A549 (cell line): ENCODE measurements at regions not wholly inside any gene's neighbourhood (a gene's known extent, or its start where the extent isn't known, plus 50 kb on each side); places are given as distances from the start of the nearest gene placed in this dataset.

Experiments used
- ATAC-seq, 2 experiments: fragments of 200-7000 bp in 1 of 2; fragments of >200 bp in 1 of 2; cut with Nextera tagmentation in 1 of 2; cut with Tn5 transposase in 1 of 2; 3 replicates each; pipeline versions ENCODE4 v1.8.0 to v1.9.1; 2018 to 2020; ENCODE audit warnings: mild to moderate bottlenecking in 1 of 2, moderate library complexity in 1 of 2
- CTCF ChIA-PET: fragments of 300-600 bp; sonication (Branson Sonifier 250); formaldehyde crosslinking; extraction: SDS; loops from one replicate; lab custom pipeline; 2021; ENCODE audit warnings: antibody characterized with exemption, inconsistent platforms; lab: Yijun Ruan, JAX
- POLR2A ChIA-PET: fragments of 350-600 bp; formaldehyde crosslinking; extraction: SDS; loops from one replicate; lab custom pipeline; 2021; ENCODE audit warnings: antibody characterized with exemption, inconsistent platforms; lab: Yijun Ruan, JAX
- DNase-seq, 2 experiments: peaks; one replicate each; pipeline versions ENCODE4 v3.0.0 to v3.0.0-alpha.2; 2011 to 2016; ENCODE audit warnings: low read depth in 1 of 2, low spot score in 1 of 2
- FAIRE-seq: peaks from 2 replicates; lab custom pipeline; 2011; peaks lifted over from hg19 to GRCh38; lab: Jason Lieb, UNC
- H3K27ac ChIP-seq, 2 experiments: fragments of >200 bp; sonication (Bioruptor Twin); formaldehyde crosslinking; 3 replicates each; pipeline ENCODE4 v1.5.1; 2016 to 2017
- H3K4me1 ChIP-seq: fragments of >200 bp; sonication (Bioruptor Twin); formaldehyde crosslinking; 3 replicates; pipeline ENCODE4 v1.6.1; 2016
- H3K4me2 ChIP-seq: fragments of >200 bp; sonication (Bioruptor Twin); formaldehyde crosslinking; 3 replicates; pipeline ENCODE4 v1.6.1; 2016
- H3K4me3 ChIP-seq: fragments of >200 bp; sonication (Bioruptor Twin); formaldehyde crosslinking; 3 replicates; pipeline ENCODE4 v1.5.1; 2016
- H3K9me3 ChIP-seq: fragments of >200 bp; sonication (Bioruptor Twin); formaldehyde crosslinking; 3 replicates; pipeline ENCODE4 v1.6.1; 2016
- CEBPB ChIP-seq, 2 experiments: fragments of >200 bp in 1 of 2; sonication (Bioruptor Twin) in 1 of 2; formaldehyde crosslinking in 1 of 2; IDR thresholded peaks; 2 replicates each; pipeline ENCODE4 v1.6.1; 2012 to 2016
- CHD2 ChIP-seq: fragments of 150-350 bp; IDR thresholded peaks from 2 replicates; pipeline ENCODE4 v1.6.1; 2014; ENCODE audit warnings: low read length; ENCODE audit not compliant: partially characterized antibody
- CHD4 ChIP-seq: fragments of 200-600 bp; sonication (generic); IDR thresholded peaks from 2 replicates; pipeline ENCODE4 v1.6.1; 2016; ENCODE audit warnings: antibody characterized with exemption, mild to moderate bottlenecking, borderline replicate concordance
- E2F6 ChIP-seq: IDR thresholded peaks from 2 replicates; pipeline ENCODE4 v1.6.1; 2012; ENCODE audit warnings: low read depth, borderline replicate concordance
- EHF ChIP-seq: fragments of 250-450 bp; sonication (Bioruptor Pico); IDR thresholded peaks from 2 replicates; pipeline ENCODE4 v1.5.0; 2020; ENCODE audit warnings: mild to moderate bottlenecking
- ELK1 ChIP-seq: fragments of 150-350 bp; IDR thresholded peaks from 2 replicates; pipeline ENCODE4 v1.6.1; 2014; ENCODE audit warnings: low read depth, mild to moderate bottlenecking, low read length
- ESRRA ChIP-seq: fragments of 150-350 bp; IDR thresholded peaks from 2 replicates; pipeline ENCODE4 v1.6.1; 2014; ENCODE audit warnings: mild to moderate bottlenecking, low read length, borderline replicate concordance
- HEYL ChIP-seq: fragments of 250-450 bp; sonication (Bioruptor Pico); IDR thresholded peaks from 2 replicates; pipeline ENCODE4 v1.8.0; 2021; ENCODE audit warnings: mild to moderate bottlenecking, moderate library complexity
- HOXA7 ChIP-seq: fragments of 250-450 bp; sonication (Bioruptor Pico); IDR thresholded peaks from 2 replicates; pipeline ENCODE4 v1.5.0; 2020; ENCODE audit warnings: mild to moderate bottlenecking, moderate library complexity
- HOXB13 ChIP-seq: fragments of 250-450 bp; sonication (Bioruptor Pico); IDR thresholded peaks from 2 replicates; pipeline ENCODE4 v1.5.0; 2020; ENCODE audit warnings: low read depth, mild to moderate bottlenecking, moderate library complexity
- HOXB5 ChIP-seq: fragments of 250-450 bp; sonication (Bioruptor Pico); IDR thresholded peaks from 2 replicates; pipeline ENCODE4 v1.5.0; 2020; ENCODE audit warnings: mild to moderate bottlenecking, moderate library complexity
- JUN ChIP-seq, 2 experiments: fragments of >200 bp; sonication (Bioruptor Twin); formaldehyde crosslinking; IDR thresholded peaks; 2 replicates in 1 of 2; 3 replicates in 1 of 2; pipeline ENCODE4 v1.6.1; 2016 to 2017
- KDM5A ChIP-seq: fragments of 200-600 bp; sonication (generic); IDR thresholded peaks from 2 replicates; pipeline ENCODE4 v1.6.1; 2016; ENCODE audit warnings: antibody characterized with exemption, mild to moderate bottlenecking
- MAFK ChIP-seq: fragments of 450-650 bp; IDR thresholded peaks from 2 replicates; pipeline ENCODE4 v1.6.1; 2014; ENCODE audit not compliant: partially characterized antibody
- NFE2L2 ChIP-seq: fragments of 150-350 bp; conservative IDR thresholded peaks from 2 replicates; pipeline ENCODE4 v1.6.1; 2014; ENCODE audit warnings: low read length
- NPAS2 ChIP-seq: fragments of 250-450 bp; sonication (Bioruptor Pico); IDR thresholded peaks from 2 replicates; pipeline ENCODE4 v1.8.0; 2022; ENCODE audit warnings: mild to moderate bottlenecking, moderate library complexity, borderline replicate concordance
- PBX3 ChIP-seq: IDR thresholded peaks from 2 replicates; pipeline ENCODE4 v1.6.1; 2012
- PHF8 ChIP-seq: fragments of 200-600 bp; sonication (generic); IDR thresholded peaks from 2 replicates; pipeline ENCODE4 v1.6.1; 2016; ENCODE audit warnings: low read depth, mild to moderate bottlenecking, antibody characterized with exemption, moderate library complexity, borderline replicate concordance
- POLR2A ChIP-seq: IDR thresholded peaks from 2 replicates; pipeline ENCODE4 v1.6.1; 2012; ENCODE audit warnings: mild to moderate bottlenecking, low read length
- RARB ChIP-seq: fragments of 250-450 bp; sonication (Bioruptor Pico); IDR thresholded peaks from 2 replicates; pipeline ENCODE4 v1.8.0; 2021; ENCODE audit warnings: mild to moderate bottlenecking, moderate library complexity
- RFX5 ChIP-seq: fragments of 450-650 bp; IDR thresholded peaks from 2 replicates; pipeline ENCODE4 v1.7.1; 2014; ENCODE audit warnings: antibody characterized with exemption, mild to moderate bottlenecking, moderate library complexity
- RNF2 ChIP-seq: fragments of 200-600 bp; sonication (generic); IDR thresholded peaks from 2 replicates; pipeline ENCODE4 v1.6.1; 2016; ENCODE audit warnings: low read depth, mild to moderate bottlenecking, antibody characterized with exemption, moderate library complexity, borderline replicate concordance
- SMC3 ChIP-seq: fragments of >200 bp; sonication (Bioruptor Twin); formaldehyde crosslinking; IDR thresholded peaks from 3 replicates; pipeline ENCODE4 v1.6.1; 2018; ENCODE audit warnings: inconsistent platforms
- SREBF2 ChIP-seq: fragments of 450-650 bp; IDR thresholded peaks from 2 replicates; pipeline ENCODE4 v1.6.1; 2014; ENCODE audit warnings: mild to moderate bottlenecking, moderate library complexity
- TFCP2L1 ChIP-seq: fragments of 250-450 bp; sonication (Bioruptor Pico); IDR thresholded peaks from 2 replicates; pipeline ENCODE4 v1.5.0; 2021; ENCODE audit warnings: mild to moderate bottlenecking
- ZC3H11A ChIP-seq: fragments of 450-650 bp; IDR thresholded peaks from 2 replicates; pipeline ENCODE4 v1.6.1; 2014; ENCODE audit warnings: antibody characterized with exemption, mild to moderate bottlenecking
- ZSCAN20 ChIP-seq: fragments of 250-450 bp; sonication (Bioruptor Pico); IDR thresholded peaks from 2 replicates; pipeline ENCODE4 v1.8.0; 2022; ENCODE audit warnings: mild to moderate bottlenecking, moderate library complexity
- WGBS: methylation state at CpG from one replicate; pipeline ENCODE4 v1.1.6; 2017; ENCODE audit errors: missing lambda C conversion rate; 5-methylcytosine and 5-hydroxymethylcytosine counted together
- TF ChIP-seq, protein P1 (sequence below): fragments of 450-650 bp; IDR thresholded peaks from 2 replicates; pipeline ENCODE4 v1.6.1; 2014; ENCODE audit warnings: antibody characterized with exemption
- TF ChIP-seq, protein P2 (sequence below): fragments of 250-450 bp; sonication (Bioruptor Pico); IDR thresholded peaks from 2 replicates; pipeline ENCODE4 v1.5.0; 2021; ENCODE audit warnings: mild to moderate bottlenecking, moderate library complexity, borderline replicate concordance

DNA sequence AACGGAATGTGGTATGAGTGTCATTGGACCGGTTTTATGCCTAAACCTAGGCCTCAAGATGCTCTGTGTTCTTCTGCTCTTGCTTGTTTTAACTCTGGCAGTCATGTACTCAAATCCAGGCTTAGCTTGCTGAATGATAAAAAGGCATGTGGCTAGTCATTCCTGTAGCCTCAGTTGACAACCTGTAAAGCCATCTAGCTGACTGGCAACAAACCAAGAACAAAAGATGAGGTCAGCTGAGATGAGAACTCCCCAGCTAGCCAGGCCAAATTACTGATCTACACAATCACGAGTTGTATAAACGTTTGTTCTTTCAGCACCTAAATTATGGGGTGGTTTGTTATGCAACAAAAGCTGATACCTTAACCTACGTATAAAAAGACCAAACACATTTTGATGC is 1406.0 kb upstream of the CDH8 start:
- ATAC-seq = no peak
- WGBS = 26% methylated on average over 5 of the region's 5 CpGs
- TF ChIP-seq HOXA7 (no peak), EHF (CRISPR knock-in tag) (no peak), KDM5A (no peak), HOXB13 (CRISPR knock-in tag) (no peak), ESRRA (no peak), POLR2A (no peak), RNF2 (no peak), E2F6 (no peak), JUN (IDR thresholded peaks at IDR 0.05) (no peak), SREBF2 (no peak), ELK1 (no peak), ZC3H11A (no peak), SMC3 (no peak), HEYL (CRISPR knock-in tag) (no peak), RARB (CRISPR knock-in tag) (no peak), RFX5 (no peak), TFCP2L1 (CRISPR knock-in tag) (no peak)
- TF ChIP-seq, protein P1, sequence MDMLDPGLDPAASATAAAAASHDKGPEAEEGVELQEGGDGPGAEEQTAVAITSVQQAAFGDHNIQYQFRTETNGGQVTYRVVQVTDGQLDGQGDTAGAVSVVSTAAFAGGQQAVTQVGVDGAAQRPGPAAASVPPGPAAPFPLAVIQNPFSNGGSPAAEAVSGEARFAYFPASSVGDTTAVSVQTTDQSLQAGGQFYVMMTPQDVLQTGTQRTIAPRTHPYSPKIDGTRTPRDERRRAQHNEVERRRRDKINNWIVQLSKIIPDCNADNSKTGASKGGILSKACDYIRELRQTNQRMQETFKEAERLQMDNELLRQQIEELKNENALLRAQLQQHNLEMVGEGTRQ = no peak
- TF ChIP-seq, protein P2, sequence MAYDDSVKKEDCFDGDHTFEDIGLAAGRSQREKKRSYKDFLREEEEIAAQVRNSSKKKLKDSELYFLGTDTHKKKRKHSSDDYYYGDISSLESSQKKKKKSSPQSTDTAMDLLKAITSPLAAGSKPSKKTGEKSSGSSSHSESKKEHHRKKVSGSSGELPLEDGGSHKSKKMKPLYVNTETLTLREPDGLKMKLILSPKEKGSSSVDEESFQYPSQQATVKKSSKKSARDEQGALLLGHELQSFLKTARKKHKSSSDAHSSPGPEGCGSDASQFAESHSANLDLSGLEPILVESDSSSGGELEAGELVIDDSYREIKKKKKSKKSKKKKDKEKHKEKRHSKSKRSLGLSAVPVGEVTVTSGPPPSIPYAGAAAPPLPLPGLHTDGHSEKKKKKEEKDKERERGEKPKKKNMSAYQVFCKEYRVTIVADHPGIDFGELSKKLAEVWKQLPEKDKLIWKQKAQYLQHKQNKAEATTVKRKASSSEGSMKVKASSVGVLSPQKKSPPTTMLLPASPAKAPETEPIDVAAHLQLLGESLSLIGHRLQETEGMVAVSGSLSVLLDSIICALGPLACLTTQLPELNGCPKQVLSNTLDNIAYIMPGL = no peak
- Histone ChIP-seq H3K4me3 (no peak overlapping the region), H3K4me2 (no peak overlapping the region), H3K9me3 (no peaks in the 10 kb centered on the region), H3K27ac (no peak overlapping the region), H3K4me1 (no peaks in the 10 kb centered on the region)
- ChIA-PET CTCF (no interaction called here), POLR2A (no interaction called here)
- no peak for FAIRE-seq
- no peak for DNase-seq

DNA sequence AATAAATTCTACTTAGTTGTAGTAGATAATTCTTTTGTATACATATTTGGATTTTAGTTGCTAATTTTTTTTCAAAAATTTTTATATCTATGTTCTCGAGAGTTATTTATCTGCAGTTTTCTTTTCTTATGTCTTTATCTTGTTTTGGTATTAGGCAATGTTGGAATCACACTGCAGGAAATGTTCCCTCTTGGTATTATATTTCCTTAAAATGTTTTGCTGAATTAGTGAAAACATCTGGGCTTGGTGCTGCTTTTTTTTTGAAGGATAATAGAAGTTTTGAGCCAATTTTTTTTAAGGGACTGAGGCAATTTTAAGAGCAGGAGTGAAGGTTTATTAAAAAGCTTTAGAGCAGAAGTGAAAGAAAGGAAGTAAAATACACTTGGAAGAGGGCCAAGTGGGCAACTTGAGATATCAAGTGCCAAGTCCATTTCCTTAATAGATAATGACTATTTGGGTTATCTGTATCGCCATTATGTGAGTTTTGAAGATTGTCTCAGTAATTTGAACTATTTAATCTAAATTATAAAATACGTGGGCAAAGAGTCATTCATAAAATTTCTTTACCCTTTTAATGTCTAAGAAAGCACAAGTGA is 1390.1 kb upstream of the CDH8 start:
- FAIRE-seq (no peak), DNase-seq (no peak), ATAC-seq (no peak)
- Histone ChIP-seq H3K27ac (no peak overlapping the region), H3K9me3 (no peaks in the 10 kb centered on the region), H3K4me1 (no peaks in the 10 kb centered on the region), H3K4me2 (no peak overlapping the region), H3K4me3 (no peak overlapping the region)
- POLR2A ChIA-PET = no interaction called here
- CTCF ChIA-PET = no interaction called here
- TF ChIP-seq CEBPB (IDR thresholded peaks at IDR 0.05) (no peak), RFX5 (no peak), ZSCAN20 (CRISPR knock-in tag) (no peak)
- 27% methylated on average over 3 of the region's 3 CpGs for WGBS

- ChIA-PET POLR2A (no interaction called here), CTCF (no interaction called here)
- TF ChIP-seq ZC3H11A (no peak), CHD4 (no peak), PBX3 (no peak), NPAS2 (no peak), NFE2L2 (no peak), SREBF2 (no peak), PHF8 (no peak), CHD2 (no peak), MAFK (no peak), HOXB5 (CRISPR knock-in tag) (no peak)
- TF ChIP-seq, protein P1 = no peak
These were observed 1386.5 kb upstream of the CDH8 start for GRCh38 chr16:63422715-63423114.

More at GRCh38 chr16:63422715-63423114, 1386.5 kb upstream of the CDH8 start:
- DNase-seq (no peak), FAIRE-seq (no peak), ATAC-seq (no peak)
- no peak overlapping the region for H3K4me3 ChIP-seq
- no peak overlapping the region for H3K4me2 ChIP-seq
- WGBS = 32% methylated on average over 2 of the region's 2 CpGs
- H3K9me3 ChIP-seq = no peaks in the 10 kb centered on the region
- H3K4me1 ChIP-seq = no peaks in the 10 kb centered on the region
- H3K27ac ChIP-seq = no peak overlapping the region
